ENCODE measurements at regions not wholly inside any gene's neighbourhood (a gene's known extent, or its start where the extent isn't known, plus 50 kb on each side); places are given as distances from the start of the nearest gene placed in this dataset.

DNA sequence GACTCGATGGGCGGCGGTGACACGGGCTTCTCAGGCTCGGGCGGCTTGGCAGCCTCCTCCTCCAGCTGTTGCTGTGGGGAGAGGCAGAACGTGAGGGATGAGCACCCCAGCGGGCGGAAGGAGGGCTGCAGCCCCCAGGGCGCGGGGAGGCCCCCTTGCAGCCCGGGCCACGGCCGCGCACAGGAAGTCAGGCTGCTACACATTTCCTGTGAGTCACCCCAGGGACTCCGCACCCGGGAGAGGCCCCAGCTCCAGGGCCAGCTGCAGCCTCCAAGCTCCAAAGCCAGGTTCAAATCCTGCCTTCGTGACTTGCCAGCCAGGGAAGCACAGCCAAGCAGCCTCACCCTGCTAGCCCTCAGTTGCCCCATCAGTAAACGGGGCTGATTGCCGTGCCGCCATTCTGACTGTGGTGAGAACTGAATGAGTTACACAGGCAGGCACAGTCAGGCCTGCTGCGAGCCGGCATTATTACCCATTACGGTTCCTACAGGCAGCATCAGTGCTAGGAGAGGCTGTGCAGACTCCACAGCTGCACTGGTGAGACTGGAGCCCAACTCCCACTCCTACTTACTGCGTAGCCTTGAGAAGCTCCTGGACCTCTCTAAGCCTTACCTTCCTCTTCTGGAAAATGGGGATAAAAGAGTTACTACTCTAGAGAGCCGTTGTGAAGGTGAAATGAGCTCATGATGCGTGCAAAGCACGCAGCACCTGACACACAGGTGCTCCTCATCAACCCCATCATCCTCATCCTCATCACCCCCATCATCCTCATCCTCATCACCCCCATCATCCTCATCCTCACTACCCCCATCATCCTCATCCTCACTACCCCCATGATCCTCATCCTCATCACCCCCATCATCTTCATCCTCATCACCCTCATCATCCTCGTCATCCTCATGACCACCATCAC is 100.9 kb downstream of the NCOR2 start (continued):
- TF ChIP-seq, protein P1, sequence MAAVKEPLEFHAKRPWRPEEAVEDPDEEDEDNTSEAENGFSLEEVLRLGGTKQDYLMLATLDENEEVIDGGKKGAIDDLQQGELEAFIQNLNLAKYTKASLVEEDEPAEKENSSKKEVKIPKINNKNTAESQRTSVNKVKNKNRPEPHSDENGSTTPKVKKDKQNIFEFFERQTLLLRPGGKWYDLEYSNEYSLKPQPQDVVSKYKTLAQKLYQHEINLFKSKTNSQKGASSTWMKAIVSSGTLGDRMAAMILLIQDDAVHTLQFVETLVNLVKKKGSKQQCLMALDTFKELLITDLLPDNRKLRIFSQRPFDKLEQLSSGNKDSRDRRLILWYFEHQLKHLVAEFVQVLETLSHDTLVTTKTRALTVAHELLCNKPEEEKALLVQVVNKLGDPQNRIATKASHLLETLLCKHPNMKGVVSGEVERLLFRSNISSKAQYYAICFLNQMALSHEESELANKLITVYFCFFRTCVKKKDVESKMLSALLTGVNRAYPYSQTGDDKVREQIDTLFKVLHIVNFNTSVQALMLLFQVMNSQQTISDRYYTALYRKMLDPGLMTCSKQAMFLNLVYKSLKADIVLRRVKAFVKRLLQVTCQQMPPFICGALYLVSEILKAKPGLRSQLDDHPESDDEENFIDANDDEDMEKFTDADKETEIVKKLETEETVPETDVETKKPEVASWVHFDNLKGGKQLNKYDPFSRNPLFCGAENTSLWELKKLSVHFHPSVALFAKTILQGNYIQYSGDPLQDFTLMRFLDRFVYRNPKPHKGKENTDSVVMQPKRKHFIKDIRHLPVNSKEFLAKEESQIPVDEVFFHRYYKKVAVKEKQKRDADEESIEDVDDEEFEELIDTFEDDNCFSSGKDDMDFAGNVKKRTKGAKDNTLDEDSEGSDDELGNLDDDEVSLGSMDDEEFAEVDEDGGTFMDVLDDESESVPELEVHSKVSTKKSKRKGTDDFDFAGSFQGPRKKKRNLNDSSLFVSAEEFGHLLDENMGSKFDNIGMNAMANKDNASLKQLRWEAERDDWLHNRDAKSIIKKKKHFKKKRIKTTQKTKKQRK (IDR thresholded peaks at IDR 0.05; ENCODE audit: low read depth, low read length), result no peak
- TF ChIP-seq BHLHE40 (IDR thresholded peaks at IDR 0.05; ENCODE audit: borderline replicate concordance in 1 of 2, low read depth in 2 of 2, low read length in 1 of 2) (peak; percentile 93 to 95), ZNF622 (IDR thresholded peaks at IDR 0.05) (no peak)
- TF ChIP-seq, protein P2, sequence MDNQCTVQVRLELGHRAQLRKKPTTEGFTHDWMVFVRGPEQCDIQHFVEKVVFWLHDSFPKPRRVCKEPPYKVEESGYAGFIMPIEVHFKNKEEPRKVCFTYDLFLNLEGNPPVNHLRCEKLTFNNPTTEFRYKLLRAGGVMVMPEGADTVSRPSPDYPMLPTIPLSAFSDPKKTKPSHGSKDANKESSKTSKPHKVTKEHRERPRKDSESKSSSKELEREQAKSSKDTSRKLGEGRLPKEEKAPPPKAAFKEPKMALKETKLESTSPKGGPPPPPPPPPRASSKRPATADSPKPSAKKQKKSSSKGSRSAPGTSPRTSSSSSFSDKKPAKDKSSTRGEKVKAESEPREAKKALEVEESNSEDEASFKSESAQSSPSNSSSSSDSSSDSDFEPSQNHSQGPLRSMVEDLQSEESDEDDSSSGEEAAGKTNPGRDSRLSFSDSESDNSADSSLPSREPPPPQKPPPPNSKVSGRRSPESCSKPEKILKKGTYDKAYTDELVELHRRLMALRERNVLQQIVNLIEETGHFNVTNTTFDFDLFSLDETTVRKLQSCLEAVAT (IDR thresholded peaks at IDR 0.05), result no peak
- TF ChIP-seq, protein P3, sequence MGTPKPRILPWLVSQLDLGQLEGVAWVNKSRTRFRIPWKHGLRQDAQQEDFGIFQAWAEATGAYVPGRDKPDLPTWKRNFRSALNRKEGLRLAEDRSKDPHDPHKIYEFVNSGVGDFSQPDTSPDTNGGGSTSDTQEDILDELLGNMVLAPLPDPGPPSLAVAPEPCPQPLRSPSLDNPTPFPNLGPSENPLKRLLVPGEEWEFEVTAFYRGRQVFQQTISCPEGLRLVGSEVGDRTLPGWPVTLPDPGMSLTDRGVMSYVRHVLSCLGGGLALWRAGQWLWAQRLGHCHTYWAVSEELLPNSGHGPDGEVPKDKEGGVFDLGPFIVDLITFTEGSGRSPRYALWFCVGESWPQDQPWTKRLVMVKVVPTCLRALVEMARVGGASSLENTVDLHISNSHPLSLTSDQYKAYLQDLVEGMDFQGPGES (IDR thresholded peaks at IDR 0.05), result no peak

Measured in GM12878 (cell line).